HepG2 (cell line): ENCODE measurements at regions not wholly inside any gene's neighbourhood (a gene's known extent, or its start where the extent isn't known, plus 50 kb on each side); places are given as distances from the start of the nearest gene placed in this dataset.

Experiments
- ATAC-seq: fragments of 200-7000 bp; cut with Tn5 transposase; 3 replicates; pipeline ENCODE4 v1.9.1; 2020; ENCODE audit warnings: mild to moderate bottlenecking, moderate library complexity
- BruUV-seq: library from RNA; stranded (reverse); fragments of 400-500 nt; replicated peaks from 2 replicates; lab custom pipeline; 2021; lab: Mats Ljungman, UMichigan
- CTCF ChIA-PET: fragments of 300-600 bp; formaldehyde crosslinking; extraction: SDS; loops from one replicate; lab custom pipeline; 2021; ENCODE audit warnings: low total read pairs, inconsistent platforms, low intra/inter-chr PET ratio; lab: Yijun Ruan, JAX
- POLR2A ChIA-PET: fragments of 350-600 bp; sonication (Branson Sonifier 250); formaldehyde crosslinking; loops from one replicate; lab custom pipeline; 2020; ENCODE audit warnings: antibody characterized with exemption, inconsistent platforms; lab: Yijun Ruan, JAX
- DNase-seq: peaks from one replicate; pipeline ENCODE4 v3.0.0-alpha.2; 2015; ENCODE audit warnings: low spot score
- FAIRE-seq: peaks from 3 replicates; lab custom pipeline; 2011; peaks lifted over from hg19 to GRCh38; lab: Jason Lieb, UNC
- H2AFZ ChIP-seq: one replicate; pipeline ENCODE4 v1.6.1; 2011; ENCODE audit warnings: low read length, inconsistent platforms
- H3K27ac ChIP-seq: fragments of 300-600 bp; 3 replicates; pipeline ENCODE4 v1.8.0; 2011; ENCODE audit warnings: mixed run types, mild to moderate bottlenecking, mixed read lengths, low read length, inconsistent platforms; ENCODE audit not compliant: insufficient read depth; ENCODE audit errors: extremely low read length
- H3K27me3 ChIP-seq, 2 experiments: fragments of 200-600 bp in 1 of 2; 2 replicates in 1 of 2; 3 replicates in 1 of 2; pipeline versions ENCODE4 v1.6.0 to v1.8.0; 2011; ENCODE audit warnings: low read length in 2 of 2, mild to moderate bottlenecking in 2 of 2, moderate library complexity in 2 of 2, inconsistent platforms in 1 of 2; ENCODE audit not compliant: insufficient read depth in 2 of 2, control insufficient read depth in 1 of 2
- H3K36me3 ChIP-seq, 2 experiments: fragments of 200-600 bp in 1 of 2; replicated peaks in 1 of 2; 2 replicates in 1 of 2; 3 replicates in 1 of 2; pipeline versions ENCODE4 v1.5.1 to v1.8.0; 2011; ENCODE audit warnings: low read length in 2 of 2, inconsistent platforms in 1 of 2; ENCODE audit not compliant: insufficient read depth in 2 of 2, control insufficient read depth in 1 of 2
- H3K4me1 ChIP-seq: 2 replicates; pipeline ENCODE4 v1.5.1; 2012; ENCODE audit warnings: low read length, inconsistent platforms; ENCODE audit not compliant: insufficient read depth
- H3K4me2 ChIP-seq: 2 replicates; pipeline ENCODE4 v1.6.0; 2011; ENCODE audit warnings: low read depth, low read length, inconsistent platforms
- H3K4me3 ChIP-seq, 3 experiments: fragments of 200-600 bp in 1 of 3; sonication (generic), shearing (Covaris generic) in 1 of 3; replicated peaks in 1 of 3; 2 replicates each; pipeline ENCODE4 v1.5.1; 2011 to 2016; ENCODE audit warnings: low read length in 3 of 3, inconsistent platforms in 2 of 3, low read depth in 2 of 3, mild to moderate bottlenecking in 2 of 3, control low read depth in 1 of 3, mixed read lengths in 1 of 3; ENCODE audit not compliant: insufficient read depth in 1 of 3
- H3K79me2 ChIP-seq: one replicate; pipeline ENCODE4 v1.6.1; 2011; ENCODE audit warnings: low read length, inconsistent platforms; ENCODE audit not compliant: insufficient read depth
- H3K9ac ChIP-seq: 2 replicates; pipeline ENCODE4 v1.6.0; 2011; ENCODE audit warnings: mild to moderate bottlenecking, low read depth, low read length, inconsistent platforms; ENCODE audit not compliant: insufficient read depth
- H3K9me3 ChIP-seq: 2 replicates; pipeline ENCODE4 v1.5.1; 2012; ENCODE audit warnings: mild to moderate bottlenecking, low read length
- H4K20me1 ChIP-seq: 2 replicates; pipeline ENCODE4 v1.6.0; 2011; ENCODE audit warnings: inconsistent platforms, mild to moderate bottlenecking, low read length, moderate library complexity; ENCODE audit not compliant: insufficient read depth
- ARID4A ChIP-seq: sonication (generic); formaldehyde crosslinking; IDR thresholded peaks from 2 replicates; pipeline ENCODE4 v1.5.0; 2020; ENCODE audit warnings: mild to moderate bottlenecking, missing genetic modification reagents, borderline replicate concordance
- ELF1 ChIP-seq: sonication (generic); formaldehyde crosslinking; IDR thresholded peaks from 2 replicates; pipeline ENCODE4 v1.4.0; 2020; ENCODE audit warnings: missing genetic modification reagents
- ERF ChIP-seq: IDR thresholded peaks from 2 replicates; pipeline ENCODE4 v1.6.1; 2018; ENCODE audit warnings: missing biosample characterization, missing genetic modification reagents
- FOXA1 ChIP-seq, 2 experiments: fragments of 450-650 bp in 1 of 2; sonication (generic) in 1 of 2; formaldehyde crosslinking in 1 of 2; IDR thresholded peaks; 2 replicates each; pipeline versions ENCODE4 v1.4.0 to v1.6.1; 2016 to 2020; ENCODE audit warnings: missing genetic modification reagents in 1 of 2
- GABPB1 ChIP-seq: IDR thresholded peaks from 2 replicates; pipeline ENCODE4 v1.6.1; 2016; ENCODE audit warnings: mild to moderate bottlenecking, missing genetic modification reagents, moderate library complexity, missing compliant biosample characterization
- GATA4 ChIP-seq: sonication (generic); IDR thresholded peaks from 2 replicates; pipeline ENCODE4 v1.6.1; 2016; ENCODE audit warnings: antibody characterized with exemption, low read depth, borderline replicate concordance
- IRF2 ChIP-seq: IDR thresholded peaks from 2 replicates; pipeline ENCODE4 v1.6.1; 2018; ENCODE audit warnings: missing genetic modification reagents, missing compliant biosample characterization
- SRSF1 ChIP-seq: fragments of 200-400 bp; formaldehyde crosslinking; optimal IDR thresholded peaks from 2 replicates; pipeline ENCODE3; 2017; ENCODE audit warnings: mild to moderate bottlenecking, low read depth, low read length, moderate library complexity
- ZNF17 ChIP-seq: sonication (generic); formaldehyde crosslinking; IDR thresholded peaks from 2 replicates; pipeline ENCODE4 v1.5.0; 2020; ENCODE audit warnings: mild to moderate bottlenecking, missing genetic modification reagents
- ZNF510 ChIP-seq: sonication (generic); formaldehyde crosslinking; IDR thresholded peaks from 2 replicates; pipeline ENCODE4 v1.4.0; 2020; ENCODE audit warnings: low read depth, mild to moderate bottlenecking, missing genetic modification reagents
- ZNF605 ChIP-seq: sonication (generic); formaldehyde crosslinking; IDR thresholded peaks from 2 replicates; pipeline ENCODE4 v1.8.0; 2022; ENCODE audit warnings: mild to moderate bottlenecking, missing genetic modification reagents
- ZNF724P ChIP-seq: sonication (generic); formaldehyde crosslinking; IDR thresholded peaks from 2 replicates; pipeline ENCODE4 v1.8.0; 2022; ENCODE audit warnings: missing genetic modification reagents, borderline replicate concordance
- ZNF850 ChIP-seq: sonication (generic); formaldehyde crosslinking; conservative IDR thresholded peaks from 2 replicates; pipeline ENCODE4 v1.9.0; 2021; ENCODE audit warnings: mild to moderate bottlenecking, missing genetic modification reagents
- whole genome bisulfite sequencing: methylation state at CpG from one replicate; pipeline ENCODE4 v1.1.6; 2017; ENCODE audit warnings: low lambda C conversion rate; 5-methylcytosine and 5-hydroxymethylcytosine counted together
- in situ Hi-C: cut with HindIII; loops from 2 replicates; pipeline ENCODE4 v1.10.0; 2017; ENCODE audit warnings: low pct_unique_long_range_greater_than_20kb; ENCODE audit not compliant: extremely low pct_ligation_motif_present
- intact Hi-C: fragments of 100-400 bp; cut with micrococcal nuclease; formaldehyde crosslinking; loops from one replicate; pipeline ENCODE4 v1.10.0; 2022; ENCODE audit not compliant: unreplicated experiment
- TF ChIP-seq, protein P1 (sequence below): sonication (generic); formaldehyde crosslinking; IDR thresholded peaks from 2 replicates; pipeline ENCODE4 v1.8.0; 2022; ENCODE audit warnings: missing genetic modification reagents, mild to moderate bottlenecking, inconsistent platforms, borderline replicate concordance

DNA sequence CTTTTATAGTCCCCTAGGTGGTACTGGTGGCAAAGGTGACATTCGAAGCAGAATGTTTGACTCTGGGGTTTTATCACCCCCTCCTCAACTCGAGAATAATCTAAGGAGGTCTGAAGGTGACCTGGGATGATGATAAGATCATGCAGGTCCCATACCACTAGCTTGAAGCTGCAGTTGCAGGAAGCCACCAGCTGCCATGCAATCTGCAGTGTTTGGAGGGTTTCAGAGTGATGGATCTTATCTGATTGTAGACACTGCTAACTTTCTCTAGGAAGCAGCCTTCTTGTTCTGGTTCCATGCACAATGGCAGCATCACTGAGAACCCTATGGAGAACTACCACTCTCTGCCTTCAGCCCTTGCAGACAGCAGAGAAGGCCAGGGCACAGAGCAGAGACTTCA is 59.4 kb upstream of the LRPPRC start:
- intact Hi-C loops (no loop called here), in situ Hi-C loops (no loop called here)
- no peak for TF ChIP-seq ARID4A (CRISPR knock-in tag)
- TF ChIP-seq GABPB1 (CRISPR knock-in tag), result no peak
- TF ChIP-seq GATA4, result no peak
- TF ChIP-seq ZNF724P (CRISPR knock-in tag), result no peak
- no peak for TF ChIP-seq ZNF850 (CRISPR knock-in tag)
- no peak for TF ChIP-seq SRSF1
- TF ChIP-seq, protein P1, sequence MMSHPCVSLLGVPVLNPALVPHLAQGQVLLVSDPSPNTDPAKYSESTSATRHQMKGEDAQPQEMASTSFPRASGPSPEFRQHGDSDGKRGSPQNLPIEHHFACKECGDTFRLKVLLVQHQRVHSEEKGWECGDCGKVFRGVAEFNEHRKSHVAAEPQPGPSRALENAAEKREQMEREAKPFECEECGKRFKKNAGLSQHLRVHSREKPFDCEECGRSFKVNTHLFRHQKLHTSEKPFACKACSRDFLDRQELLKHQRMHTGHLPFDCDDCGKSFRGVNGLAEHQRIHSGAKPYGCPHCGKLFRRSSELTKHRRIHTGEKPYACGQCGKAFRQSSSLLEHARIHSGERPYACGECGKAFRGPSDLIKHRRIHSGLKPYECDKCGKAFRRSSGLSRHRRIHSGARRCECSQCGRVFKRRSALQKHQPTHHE (CRISPR knock-in tag), result no peak
- TF ChIP-seq ERF, result no peak
- no peak for TF ChIP-seq ZNF17 (CRISPR knock-in tag)
- no peak for TF ChIP-seq FOXA1 (IDR thresholded peaks at IDR 0.05)
- no peak for TF ChIP-seq FOXA1 (CRISPR knock-in tag; IDR thresholded peaks at IDR 0.05)
- no peak for TF ChIP-seq ZNF605 (CRISPR knock-in tag)
- TF ChIP-seq ELF1 (CRISPR knock-in tag), result no peak
- TF ChIP-seq IRF2 (CRISPR knock-in tag), result no peak
- no peak for TF ChIP-seq ZNF510 (CRISPR knock-in tag)
- WGBS, result 0% methylated on average over 2 of the region's 2 CpGs
- Histone ChIP-seq H3K79me2 (no peaks in the 10 kb centered on the region), H3K4me3 (no peak overlapping the region), H3K9ac (no peak overlapping the region), H3K9me3 (peaks cover 4% of the 10 kb centered on the region; the same call in 1 of the 2 replicates), H4K20me1 (no peaks in the 10 kb centered on the region), H3K4me1 (peaks cover 37% of the 10 kb centered on the region), H2AFZ (no peak overlapping the region), H3K36me3 (no peaks in the 10 kb centered on the region), H3K27ac (no peak overlapping the region), H3K4me2 (no peak overlapping the region), H3K27me3 (no peaks in the 10 kb centered on the region; a peak in 1 of 5 replicates)
- FAIRE-seq (no peak), DNase-seq (no peak), ATAC-seq (peak; percentile 28; the same call in 1 of the 3 replicates)
- ChIA-PET POLR2A (no interaction called here), CTCF (no interaction called here)
- no TSS peak for BruUV-seq
